Ovary (tissue), 7 donors: ENCODE measurements at regions not wholly inside any gene's neighbourhood (a gene's known extent, or its start where the extent isn't known, plus 50 kb on each side); places are given as distances from the start of the nearest gene placed in this dataset.

ENCODE experiments used
- DNase-seq, 5 donors: peaks; one replicate each; pipeline ENCODE4 v3.0.0-alpha.2; 2019 to 2020
- H3K27ac ChIP-seq, 2 donors: fragments of 200-600 bp; one replicate each; pipeline versions ENCODE4 v1.5.1 to v1.8.0; 2019 to 2022
- H3K27me3 ChIP-seq: fragments of 200-600 bp; one replicate; pipeline ENCODE4 v1.8.0; 2022
- H3K36me3 ChIP-seq: fragments of 200-600 bp; sonication (generic); one replicate; pipeline ENCODE4 v1.5.1; 2019
- H3K4me1 ChIP-seq: one replicate; pipeline ENCODE4 v1.8.1; 2013; ENCODE audit warnings: mild to moderate bottlenecking, moderate library complexity; ENCODE audit not compliant: insufficient read depth
- H3K4me3 ChIP-seq: fragments of 200-600 bp; sonication (generic); one replicate; pipeline ENCODE4 v1.5.1; 2017
- H3K9me3 ChIP-seq, 2 donors: fragments of 200-600 bp in 1 of 2; sonication (generic) in 1 of 2; one replicate each; pipeline versions ENCODE4 v1.5.1 to v1.8.1; 2013 to 2019; ENCODE audit warnings: mild to moderate bottlenecking in 1 of 2, moderate library complexity in 1 of 2
- CTCF ChIP-seq, 3 donors: fragments of 450-650 bp in 2 of 3; fragments of 200-600 bp in 1 of 3; IDR thresholded peaks; one replicate each; pipeline versions ENCODE4 v1.5.1 to v1.8.0; 2016 to 2022; ENCODE audit warnings: antibody characterized with exemption in 3 of 3, mild to moderate bottlenecking in 1 of 3
- EP300 ChIP-seq: sonication (generic); formaldehyde crosslinking; IDR thresholded peaks from one replicate; pipeline ENCODE4 v1.6.1; 2017; ENCODE audit warnings: antibody characterized with exemption
- POLR2A ChIP-seq: fragments of 450-650 bp; IDR thresholded peaks from one replicate; pipeline ENCODE4 v1.6.1; 2017; ENCODE audit warnings: antibody characterized with exemption, mild to moderate bottlenecking, moderate library complexity
- WGBS, 3 donors: extraction: QIAGEN DNeasy Blood & Tissue Kit in 1 of 3; methylation state at CpG; one replicate each; pipeline versions ENCODE4 v1.1.5 to v1.1.7; 2013 to 2017; 5-methylcytosine and 5-hydroxymethylcytosine counted together
- intact Hi-C, 4 donors: fragments of 100-400 bp; cut with DNase I; formaldehyde crosslinking; loops; one replicate each; pipeline versions ENCODE4 v1.11.0 to v1.15.1; 2022 to 2023
- donor health status: DM: no; HTN: no; CAD: no; lungs with moderate emphysema.
- donor health status: DM: no; HTN: no; CAD: no.
- donor health status: Bipolar disorder and iron deficiency.
- donor health status: DM: no; HTN: no; CAD: no.
- donor health status: DM: yes; HTN: yes; CAD: no.

DNA sequence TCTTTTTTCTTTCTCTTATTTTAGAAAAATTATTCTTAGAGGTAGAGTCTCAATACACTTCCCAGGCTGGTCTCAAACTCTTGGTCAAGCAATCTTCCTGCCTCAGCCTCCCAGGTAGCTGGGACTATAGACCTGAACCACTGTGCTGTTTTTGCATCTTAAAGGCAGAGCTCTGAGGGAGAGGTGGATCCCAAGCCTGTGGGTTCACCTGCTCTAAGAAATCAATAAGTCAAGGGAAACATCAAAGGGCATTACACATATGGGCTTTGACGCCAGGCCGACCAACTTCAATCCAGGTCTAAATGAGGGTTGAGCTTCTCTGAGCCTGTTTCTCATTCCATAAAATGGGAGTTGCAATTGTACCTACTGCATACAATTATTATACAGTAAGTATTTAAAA, 223.9 kb downstream of the LY86 start:
- H3K9me3 ChIP-seq, result no peaks in the 10 kb centered on the region
- TF ChIP-seq POLR2A (no peak), EP300 (no peak), CTCF (IDR thresholded peaks at IDR 0.05) (no peak)
- H3K27ac ChIP-seq, result no peak overlapping the region
- H3K4me3 ChIP-seq, result no peak overlapping the region
- 93 to 98% (median 96%) methylated on average over 2 of the region's 2 CpGs for WGBS, 3 donors
- no peaks in the 10 kb centered on the region for H3K27me3 ChIP-seq
- intact Hi-C loops, result no loop called here
- H3K4me1 ChIP-seq, result peaks cover 3% of the 10 kb centered on the region
- DNase-seq, result no peak
- H3K36me3 ChIP-seq, result no peaks in the 10 kb centered on the region

DNA sequence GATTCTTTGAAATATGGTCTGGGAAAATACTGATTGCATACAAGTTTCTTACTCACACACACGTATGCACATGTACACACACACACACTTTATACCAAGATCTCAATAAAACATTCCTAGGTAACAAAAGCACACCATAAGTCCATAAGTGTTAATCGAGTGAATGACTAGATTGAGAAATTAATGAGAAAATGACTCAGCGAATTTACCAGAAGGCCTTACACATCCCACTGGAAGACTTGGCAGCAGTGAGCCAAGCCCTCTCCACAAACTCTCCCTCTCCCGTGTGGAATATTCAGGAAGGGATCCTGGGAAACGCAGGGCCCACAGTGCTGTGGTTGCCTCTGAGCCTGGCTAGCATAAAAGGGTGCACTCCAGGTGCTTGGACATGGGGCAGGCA, 227.2 kb downstream of the LY86 start:
- H3K27ac ChIP-seq, result no peak overlapping the region
- TF ChIP-seq POLR2A (no peak), CTCF (IDR thresholded peaks at IDR 0.05) (no peak)

GRCh38 chr6:6816716-6817115, 228.2 kb downstream of the LY86 start:
- intact Hi-C loops, result no loop called here
- Histone ChIP-seq H3K36me3 (no peaks in the 10 kb centered on the region), H3K27ac (no peak overlapping the region), H3K9me3 (no peaks in the 10 kb centered on the region), H3K27me3 (no peaks in the 10 kb centered on the region), H3K4me1 (peaks cover under 1% of the 10 kb centered on the region), H3K4me3 (no peak overlapping the region)
- no peak for TF ChIP-seq CTCF (IDR thresholded peaks at IDR 0.05)
- no peak for TF ChIP-seq EP300
- no peak for TF ChIP-seq POLR2A
- WGBS, 3 donors, result 94 to 97% (median 95%) methylated on average over 7 of the region's 7 CpGs
- DNase-seq, result no peak

More for the DNA sequence above, 227.2 kb downstream of the LY86 start:
- 72 to 75% (median 72%) methylated on average over 5 of the region's 5 CpGs for WGBS, 3 donors
- DNase-seq, result no peak
- Histone ChIP-seq H3K9me3 (no peaks in the 10 kb centered on the region), H3K27me3 (no peaks in the 10 kb centered on the region), H3K36me3 (no peaks in the 10 kb centered on the region), H3K4me1 (peaks cover 3% of the 10 kb centered on the region), H3K4me3 (no peak overlapping the region)
- intact Hi-C loops, result no loop called here

DNA sequence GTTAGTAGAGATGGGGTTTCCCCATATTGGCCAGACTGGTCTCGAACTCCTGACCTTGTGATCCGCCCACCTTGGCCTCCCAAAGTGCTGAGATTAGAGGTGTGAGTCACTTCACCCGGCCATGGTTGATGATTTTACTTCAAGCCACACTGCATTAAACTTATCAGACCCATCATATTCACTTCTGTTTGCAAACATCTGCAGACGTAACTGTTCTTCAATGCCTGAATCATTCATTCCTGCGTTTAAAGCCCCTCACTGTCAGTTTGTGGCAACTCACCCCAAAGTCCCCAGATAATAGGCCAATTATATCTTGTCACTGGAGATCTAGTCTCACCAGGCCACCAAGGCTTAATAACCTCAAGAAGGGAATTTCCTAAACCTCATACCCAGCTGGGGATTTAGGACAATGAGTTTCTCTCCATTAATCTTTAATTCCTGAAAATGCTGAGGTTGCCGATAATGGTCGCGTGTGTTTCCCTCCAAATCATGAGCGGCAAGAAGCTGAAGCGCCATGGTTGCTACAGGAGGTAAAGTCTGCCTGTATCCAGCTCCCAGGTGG, 229.6 kb downstream of the LY86 start:
- no peak for DNase-seq
- no peak overlapping the region for H3K4me3 ChIP-seq
- H3K36me3 ChIP-seq, result no peaks in the 10 kb centered on the region
- H3K27ac ChIP-seq, result no peak overlapping the region
- H3K27me3 ChIP-seq, result no peaks in the 10 kb centered on the region
- no peaks in the 10 kb centered on the region for H3K9me3 ChIP-seq
- H3K4me1 ChIP-seq, result no peaks in the 10 kb centered on the region
- no peak for TF ChIP-seq EP300
- no peak for TF ChIP-seq POLR2A
- TF ChIP-seq CTCF (IDR thresholded peaks at IDR 0.05), result no peak
- intact Hi-C loops, result no loop called here
- 87 to 94% (median 92%) methylated on average over 10 of the region's 10 CpGs for WGBS, 3 donors
